ENCODE measurements at regions not wholly inside any gene's neighbourhood (a gene's known extent, or its start where the extent isn't known, plus 50 kb on each side); places are given as distances from the start of the nearest gene placed in this dataset.
"Not testable (repeated sequence)": the region's sequence is repeated elsewhere in the genome, so short reads cannot be mapped to it uniquely, and the experiment has no call there.

- H3K9ac ChIP-seq; H3K36me3 ChIP-seq; H3K9me3 ChIP-seq (replicated peaks in 1 of 11); H3K27ac ChIP-seq; H3K4me1 ChIP-seq; H4K20me1 ChIP-seq; H3K27me3 ChIP-seq; H3K4me3 ChIP-seq; H3K4me2 ChIP-seq: not testable (repeated sequence)
Observed at GRCh38 chr5:176018598-176018997, 50.5 kb upstream of the THOC3 start.

DNA sequence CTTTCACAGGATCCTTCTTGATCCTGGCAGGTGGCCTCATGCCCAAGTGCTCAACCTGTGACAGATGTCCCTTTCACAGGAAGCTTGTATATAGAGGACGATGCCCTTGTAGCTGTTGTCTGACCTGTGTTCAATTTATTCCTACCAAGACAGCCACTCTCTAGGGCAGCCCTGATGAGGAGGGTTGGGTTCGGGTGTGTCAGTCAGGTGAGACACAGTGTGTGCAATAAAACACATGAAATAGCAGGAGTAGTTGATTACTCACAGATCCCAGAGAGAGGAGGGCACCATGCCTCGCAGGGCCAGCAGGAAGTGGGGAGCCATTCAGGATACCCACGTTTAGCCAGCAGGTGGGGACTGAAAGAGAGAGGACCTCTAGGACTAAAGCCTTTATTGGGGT is 52.7 kb upstream of the THOC3 start:
- H4K20me1 ChIP-seq; H3K27ac ChIP-seq; H3K4me3 ChIP-seq; H3K4me2 ChIP-seq; H3K4me1 ChIP-seq; H3K9me3 ChIP-seq (replicated peaks in 1 of 11); H3K27me3 ChIP-seq; H3K9ac ChIP-seq; H3K36me3 ChIP-seq: not testable (repeated sequence)

GRCh38 chr5:176023535-176023934 is 55.4 kb upstream of the THOC3 start:
- H3K4me1 ChIP-seq, H3K4me3 ChIP-seq, H3K27me3 ChIP-seq: not testable (repeated sequence)

GRCh38 chr5:176029445-176029844 is 61.3 kb upstream of the THOC3 start:
- not testable (repeated sequence) for H3K36me3 ChIP-seq; H3K9ac ChIP-seq; H4K20me1 ChIP-seq; H3K9me3 ChIP-seq (replicated peaks in 1 of 11); H3K4me3 ChIP-seq; H3K27ac ChIP-seq; H3K4me1 ChIP-seq; H3K27me3 ChIP-seq; H3K4me2 ChIP-seq

More at GRCh38 chr5:176023535-176023934, 55.4 kb upstream of the THOC3 start:
- not testable (repeated sequence) for H3K36me3 ChIP-seq; H3K9me3 ChIP-seq (replicated peaks in 1 of 11); H3K9ac ChIP-seq; H4K20me1 ChIP-seq; H3K27ac ChIP-seq; H3K4me2 ChIP-seq

GRCh38 chr5:176030361-176031117 is 62.4 kb upstream of the THOC3 start:
- not testable (repeated sequence) for H3K4me3 ChIP-seq; H3K4me2 ChIP-seq; H3K27ac ChIP-seq; H3K9ac ChIP-seq; H3K36me3 ChIP-seq; H3K4me1 ChIP-seq; H3K27me3 ChIP-seq; H3K9me3 ChIP-seq (replicated peaks in 1 of 11); H4K20me1 ChIP-seq

GRCh38 chr5:176031118-176031510 is 63.0 kb upstream of the THOC3 start:
- H3K9me3 ChIP-seq (replicated peaks in 1 of 11); H3K4me2 ChIP-seq; H3K9ac ChIP-seq; H3K4me3 ChIP-seq; H3K27me3 ChIP-seq; H3K4me1 ChIP-seq; H3K36me3 ChIP-seq; H3K27ac ChIP-seq; H4K20me1 ChIP-seq: not testable (repeated sequence)

GRCh38 chr5:176033186-176033585 is 65.1 kb upstream of the THOC3 start:
- not testable (repeated sequence) for H3K27me3 ChIP-seq, H3K27ac ChIP-seq, H3K9ac ChIP-seq

GRCh38 chr5:176034407-176035200 is 66.5 kb upstream of the THOC3 start:
- not testable (repeated sequence) for H3K9ac ChIP-seq

More at GRCh38 chr5:176033186-176033585, 65.1 kb upstream of the THOC3 start:
- H3K9me3 ChIP-seq (replicated peaks in 1 of 11); H4K20me1 ChIP-seq; H3K36me3 ChIP-seq; H3K4me3 ChIP-seq; H3K4me2 ChIP-seq; H3K4me1 ChIP-seq: not testable (repeated sequence)

GRCh38 chr5:176035201-176035530 is 67.1 kb upstream of the THOC3 start:
- not testable (repeated sequence) for H3K4me1 ChIP-seq, H3K36me3 ChIP-seq, H3K27me3 ChIP-seq

More at GRCh38 chr5:176034407-176035200, 66.5 kb upstream of the THOC3 start:
- H3K4me1 ChIP-seq; H3K27ac ChIP-seq; H3K36me3 ChIP-seq; H3K4me3 ChIP-seq; H3K4me2 ChIP-seq; H3K9me3 ChIP-seq (replicated peaks in 1 of 11); H4K20me1 ChIP-seq; H3K27me3 ChIP-seq: not testable (repeated sequence)

DNA sequence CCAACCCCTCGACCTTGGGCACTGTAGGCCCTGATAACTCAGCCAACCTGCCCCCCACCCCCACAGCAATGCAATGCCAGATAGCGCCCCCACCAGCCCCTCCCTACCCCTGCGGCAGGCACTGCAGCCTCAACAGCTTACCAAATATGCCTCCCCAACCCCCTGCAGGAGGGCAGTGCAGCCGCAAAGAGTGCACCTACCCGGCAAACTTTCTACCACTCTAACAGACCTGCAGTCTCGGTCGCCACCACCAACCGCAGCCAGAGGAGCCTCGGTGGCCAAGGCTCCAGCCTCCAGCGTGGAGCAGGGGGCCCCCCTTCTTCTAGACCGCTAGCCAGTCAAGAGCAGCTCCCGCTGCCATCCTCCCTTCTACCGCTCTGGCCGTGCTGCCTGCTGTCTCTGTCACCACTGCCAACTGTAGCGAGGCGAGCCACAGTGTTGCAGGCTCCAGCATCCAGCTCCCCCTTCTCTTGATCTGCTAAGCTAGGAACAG is 67.7 kb upstream of the THOC3 start:
- not testable (repeated sequence) for H3K9me3 ChIP-seq (replicated peaks in 1 of 11); H3K9ac ChIP-seq; H3K4me2 ChIP-seq; H4K20me1 ChIP-seq; H3K4me1 ChIP-seq; H3K4me3 ChIP-seq; H3K36me3 ChIP-seq; H3K27ac ChIP-seq; H3K27me3 ChIP-seq

More at GRCh38 chr5:176035201-176035530, 67.1 kb upstream of the THOC3 start:
- H3K4me3 ChIP-seq; H3K27ac ChIP-seq; H3K9ac ChIP-seq; H3K4me2 ChIP-seq; H3K9me3 ChIP-seq (replicated peaks in 1 of 11); H4K20me1 ChIP-seq: not testable (repeated sequence)

DNA sequence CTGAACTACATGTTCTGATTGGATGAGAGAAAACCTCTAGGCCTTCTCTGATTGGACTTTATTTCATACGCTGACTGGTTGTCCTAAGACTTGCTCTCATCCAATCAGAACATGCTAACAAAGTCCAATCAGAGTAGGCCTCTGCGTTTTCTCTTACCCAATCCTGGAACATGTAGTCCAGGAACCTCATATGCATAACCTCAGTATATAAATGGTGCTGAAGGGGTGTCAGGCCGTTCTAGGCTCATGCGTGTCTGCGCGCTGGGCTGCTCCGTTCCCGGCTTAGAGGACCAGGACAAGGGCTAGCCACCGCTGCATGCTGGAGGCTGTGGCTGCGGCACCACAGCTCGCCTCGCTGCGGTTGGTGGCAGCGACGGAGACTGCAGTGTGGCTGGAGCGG is 68.3 kb upstream of the THOC3 start:
- H3K4me3 ChIP-seq; H3K27ac ChIP-seq; H3K27me3 ChIP-seq; H3K9ac ChIP-seq; H3K9me3 ChIP-seq (replicated peaks in 1 of 11); H3K4me2 ChIP-seq; H4K20me1 ChIP-seq; H3K4me1 ChIP-seq; H3K36me3 ChIP-seq: not testable (repeated sequence)

GRCh38 chr5:176037190-176037589 is 69.1 kb upstream of the THOC3 start:
- not testable (repeated sequence) for H4K20me1 ChIP-seq; H3K4me3 ChIP-seq; H3K27ac ChIP-seq; H3K4me1 ChIP-seq; H3K4me2 ChIP-seq; H3K9me3 ChIP-seq (replicated peaks in 1 of 11); H3K36me3 ChIP-seq; H3K9ac ChIP-seq; H3K27me3 ChIP-seq

- H3K27ac ChIP-seq; H3K27me3 ChIP-seq; H3K9ac ChIP-seq; H3K36me3 ChIP-seq; H3K4me3 ChIP-seq; H3K4me2 ChIP-seq; H4K20me1 ChIP-seq; H3K9me3 ChIP-seq (replicated peaks in 1 of 11); H3K4me1 ChIP-seq: not testable (repeated sequence)
Observed at GRCh38 chr5:176040105-176040801, 72.1 kb upstream of the THOC3 start.

Measured in BLaER1 treated with 17β-estradiol and CSF1 and Interleukin-3, amounts not matched to agents 10 nM and 100 nM (cell line).